ENCODE measurements at regions not wholly inside any gene's neighbourhood (a gene's known extent, or its start where the extent isn't known, plus 50 kb on each side); places are given as distances from the start of the nearest gene placed in this dataset.

DNA sequence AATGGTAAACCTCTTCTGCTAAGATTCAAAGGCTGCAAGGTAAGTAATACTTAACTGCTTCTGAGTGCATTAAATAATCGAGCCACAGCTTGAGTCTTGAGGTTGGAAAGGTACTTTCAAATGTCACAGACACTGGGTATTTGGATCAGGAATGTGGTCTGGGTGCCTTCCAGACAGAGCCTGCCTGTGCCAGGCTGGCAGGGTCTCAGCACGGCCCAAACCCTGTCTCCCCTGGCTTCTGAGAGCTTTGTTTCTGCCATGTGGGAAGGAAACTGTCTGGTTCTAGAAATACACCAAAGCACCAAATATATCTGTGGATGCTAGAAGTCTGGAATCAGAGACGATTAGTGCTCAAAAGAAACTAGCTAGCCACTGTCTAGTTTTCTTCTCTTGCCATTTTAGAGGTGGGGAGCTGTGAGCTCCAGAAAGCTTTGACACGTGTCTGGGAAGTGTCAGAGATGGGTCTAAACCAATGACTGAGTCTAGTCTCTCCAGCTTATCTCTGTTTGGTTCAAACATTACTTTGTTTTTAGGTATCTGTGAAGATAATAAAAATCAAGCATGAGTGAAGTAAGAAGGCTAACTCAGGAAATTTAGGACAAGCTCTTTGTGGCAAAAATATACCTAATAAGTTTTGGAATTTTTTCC is 162.8 kb downstream of the CYP26A1 start:
- Histone ChIP-seq H3K4me1 (no peaks in the 10 kb centered on the region), H3K36me3 (no peaks in the 10 kb centered on the region), H3K4me3 (no peak overlapping the region), H3K27ac (no peak overlapping the region), H3K9me3 (no peaks in the 10 kb centered on the region), H3K27me3 (ENCODE audit: low read depth) (no peaks in the 10 kb centered on the region)
- intact Hi-C loops (cut with DNase I), result no loop called here
- TF ChIP-seq, protein P1, sequence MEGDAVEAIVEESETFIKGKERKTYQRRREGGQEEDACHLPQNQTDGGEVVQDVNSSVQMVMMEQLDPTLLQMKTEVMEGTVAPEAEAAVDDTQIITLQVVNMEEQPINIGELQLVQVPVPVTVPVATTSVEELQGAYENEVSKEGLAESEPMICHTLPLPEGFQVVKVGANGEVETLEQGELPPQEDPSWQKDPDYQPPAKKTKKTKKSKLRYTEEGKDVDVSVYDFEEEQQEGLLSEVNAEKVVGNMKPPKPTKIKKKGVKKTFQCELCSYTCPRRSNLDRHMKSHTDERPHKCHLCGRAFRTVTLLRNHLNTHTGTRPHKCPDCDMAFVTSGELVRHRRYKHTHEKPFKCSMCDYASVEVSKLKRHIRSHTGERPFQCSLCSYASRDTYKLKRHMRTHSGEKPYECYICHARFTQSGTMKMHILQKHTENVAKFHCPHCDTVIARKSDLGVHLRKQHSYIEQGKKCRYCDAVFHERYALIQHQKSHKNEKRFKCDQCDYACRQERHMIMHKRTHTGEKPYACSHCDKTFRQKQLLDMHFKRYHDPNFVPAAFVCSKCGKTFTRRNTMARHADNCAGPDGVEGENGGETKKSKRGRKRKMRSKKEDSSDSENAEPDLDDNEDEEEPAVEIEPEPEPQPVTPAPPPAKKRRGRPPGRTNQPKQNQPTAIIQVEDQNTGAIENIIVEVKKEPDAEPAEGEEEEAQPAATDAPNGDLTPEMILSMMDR (IDR thresholded peaks at IDR 0.05), result no peak
- no peak for DNase-seq
- ATAC-seq, result no peak

DNA sequence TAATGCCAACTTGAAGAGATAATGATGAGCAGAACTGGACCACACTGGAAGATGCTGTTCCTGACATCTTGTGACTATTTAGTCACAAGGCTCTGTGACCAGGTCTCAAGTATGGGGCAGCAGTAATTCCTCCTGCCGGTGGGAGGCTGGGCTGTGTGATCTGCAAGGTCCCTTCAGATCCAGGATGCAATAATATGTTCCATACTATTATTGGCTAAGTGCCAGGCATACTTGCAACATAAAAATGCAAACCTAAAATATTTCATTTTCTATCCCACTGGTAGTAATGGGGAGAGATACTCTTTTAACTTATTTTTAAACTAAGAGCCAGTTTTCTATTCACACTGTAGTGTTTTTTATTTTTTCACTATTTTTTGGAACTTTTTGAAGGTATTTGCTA is 171.5 kb downstream of the CYP26A1 start:
- intact Hi-C loops (cut with DNase I), result no loop called here
- no peaks in the 10 kb centered on the region for H3K36me3 ChIP-seq
- ATAC-seq, result no peak
- H3K4me3 ChIP-seq, result no peak overlapping the region
- TF ChIP-seq, protein P1 (IDR thresholded peaks at IDR 0.05), result no peak
- no peak overlapping the region for H3K27ac ChIP-seq
- H3K4me1 ChIP-seq, result no peaks in the 10 kb centered on the region
- H3K27me3 ChIP-seq (ENCODE audit: low read depth), result no peaks in the 10 kb centered on the region
- no peaks in the 10 kb centered on the region for H3K9me3 ChIP-seq
- no peak for DNase-seq

DNA sequence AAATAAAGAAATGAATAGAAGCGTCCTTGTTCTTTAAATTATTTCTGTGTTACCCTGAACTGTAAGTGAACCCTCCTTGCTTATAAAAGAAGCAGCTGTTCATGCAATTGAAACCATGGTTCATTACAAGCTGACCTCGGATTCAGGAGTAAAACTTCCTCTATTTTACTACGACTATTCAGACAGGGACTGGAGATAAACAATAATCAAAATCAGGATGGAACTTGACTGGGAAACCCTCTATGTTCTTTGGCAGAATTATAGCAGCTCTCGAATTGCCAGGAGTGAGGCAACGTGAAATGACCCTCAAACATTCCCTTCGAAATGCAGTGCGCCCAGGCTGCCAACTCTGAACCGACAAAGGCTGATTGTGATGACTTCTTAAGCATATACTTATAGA is 172.1 kb downstream of the CYP26A1 start:
- no peak for DNase-seq
- intact Hi-C loops (cut with DNase I), result no loop called here
- no peaks in the 10 kb centered on the region for H3K36me3 ChIP-seq
- H3K4me1 ChIP-seq, result no peaks in the 10 kb centered on the region
- H3K27ac ChIP-seq, result no peak overlapping the region
- no peaks in the 10 kb centered on the region for H3K27me3 ChIP-seq (ENCODE audit: low read depth)
- TF ChIP-seq, protein P1 (IDR thresholded peaks at IDR 0.05), result no peak
- no peak for ATAC-seq
- no peaks in the 10 kb centered on the region for H3K9me3 ChIP-seq
- H3K4me3 ChIP-seq, result no peak overlapping the region

DNA sequence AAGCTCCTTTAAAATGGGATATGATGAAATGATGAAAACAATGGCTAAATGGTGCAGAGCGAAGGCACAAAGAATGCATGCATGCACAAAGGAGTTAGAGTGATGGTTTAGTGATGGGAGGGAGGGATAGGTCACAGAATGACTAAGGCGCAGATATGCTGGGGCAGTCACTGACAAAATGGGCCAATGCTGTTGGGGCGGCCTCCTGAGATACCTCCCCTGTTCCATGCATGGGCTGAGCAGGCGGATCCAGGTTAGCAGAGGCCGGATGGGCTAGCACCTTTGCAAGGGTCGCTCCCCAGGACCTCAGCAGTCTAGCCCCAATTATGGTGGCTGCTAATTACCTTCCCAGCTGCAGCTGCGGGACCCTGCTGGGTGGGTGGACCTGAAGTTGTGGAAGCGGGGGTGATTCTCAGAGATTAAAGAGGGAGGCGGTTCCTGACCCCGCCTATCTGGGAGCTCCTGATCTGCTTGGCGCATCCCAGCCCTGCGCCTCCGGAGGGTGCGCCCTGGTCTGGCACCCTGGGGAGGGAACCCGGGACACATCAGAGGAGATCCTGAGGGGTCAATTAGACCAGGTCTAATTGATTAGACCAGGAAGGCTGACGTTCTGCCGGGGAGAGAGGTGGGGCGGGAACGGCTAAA is 175.0 kb downstream of the CYP26A1 start:
- no peaks in the 10 kb centered on the region for H3K27me3 ChIP-seq (ENCODE audit: low read depth)
- intact Hi-C loops (cut with DNase I), result no loop called here
- H3K27ac ChIP-seq, result no peak overlapping the region
- no peak overlapping the region for H3K4me3 ChIP-seq
- no peaks in the 10 kb centered on the region for H3K9me3 ChIP-seq
- ATAC-seq, result no peak
- no peaks in the 10 kb centered on the region for H3K4me1 ChIP-seq
- H3K36me3 ChIP-seq, result no peaks in the 10 kb centered on the region
- TF ChIP-seq, protein P1 (IDR thresholded peaks at IDR 0.05), result no peak
- no peak for DNase-seq

DNA sequence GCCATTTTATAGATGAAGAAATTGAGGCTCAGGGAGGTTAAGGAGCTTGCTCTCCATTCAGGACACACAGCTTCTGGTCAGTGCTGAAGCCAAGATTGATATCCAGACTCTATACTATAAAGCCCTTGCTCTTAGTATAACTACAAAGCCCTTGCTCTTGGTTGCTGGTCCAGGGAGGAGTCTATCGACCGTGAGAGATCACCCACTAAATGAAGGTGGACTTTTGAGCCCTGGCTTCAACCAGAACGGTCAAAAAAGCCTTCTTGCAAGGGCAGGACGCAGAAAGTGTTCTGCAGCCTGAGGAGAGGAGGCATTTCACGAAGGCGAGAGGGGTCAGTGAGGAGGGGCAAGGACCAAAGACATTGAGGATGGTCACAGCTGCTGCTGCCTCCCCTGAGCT is 176.3 kb downstream of the CYP26A1 start:
- DNase-seq, result no peak
- ATAC-seq, result no peak
- H3K36me3 ChIP-seq, result no peaks in the 10 kb centered on the region
- no peak overlapping the region for H3K27ac ChIP-seq
- H3K27me3 ChIP-seq (ENCODE audit: low read depth), result no peaks in the 10 kb centered on the region
- H3K9me3 ChIP-seq, result no peaks in the 10 kb centered on the region
- intact Hi-C loops (cut with DNase I), result no loop called here
- no peak overlapping the region for H3K4me3 ChIP-seq
- TF ChIP-seq, protein P1 (IDR thresholded peaks at IDR 0.05), result no peak
- H3K4me1 ChIP-seq, result no peaks in the 10 kb centered on the region

All from lower lobe of right lung (tissue), 2 donors.